H9 (cell line): ENCODE measurements at regions not wholly inside any gene's neighbourhood (a gene's known extent, or its start where the extent isn't known, plus 50 kb on each side); places are given as distances from the start of the nearest gene placed in this dataset.

ENCODE experiments used
- DNase-seq: peaks from one replicate; pipeline ENCODE4 v3.0.0-alpha.2; 2017
- H2AFZ ChIP-seq: one replicate; pipeline ENCODE4 v1.6.1; 2013; ENCODE audit warnings: mild to moderate bottlenecking, low read length, control low read depth, moderate library complexity
- H2AK5ac ChIP-seq: 2 replicates; pipeline ENCODE4 v1.6.1; 2013; ENCODE audit warnings: low read length, control low read depth, mixed read lengths; ENCODE audit not compliant: insufficient read length
- H2BK120ac ChIP-seq: one replicate; pipeline ENCODE4 v1.6.1; 2013; ENCODE audit warnings: low read depth, mild to moderate bottlenecking, low read length, control low read depth, inconsistent platforms; ENCODE audit not compliant: poor library complexity, severe bottlenecking
- H2BK12ac ChIP-seq: 2 replicates; pipeline ENCODE4 v1.6.1; 2013; ENCODE audit warnings: low read length, control low read depth, mixed read lengths, low read depth; ENCODE audit not compliant: insufficient read length
- H2BK15ac ChIP-seq: 2 replicates; pipeline ENCODE4 v1.6.1; 2013; ENCODE audit warnings: low read depth, low read length, control low read depth
- H2BK20ac ChIP-seq: one replicate; pipeline ENCODE4 v1.6.1; 2013; ENCODE audit warnings: low read depth, mild to moderate bottlenecking, low read length, control low read depth, inconsistent platforms; ENCODE audit not compliant: poor library complexity, severe bottlenecking
- H2BK5ac ChIP-seq: 2 replicates; pipeline ENCODE4 v1.6.1; 2013; ENCODE audit warnings: low read length, control low read depth, mixed read lengths; ENCODE audit not compliant: insufficient read length
- H3K14ac ChIP-seq: 2 replicates; pipeline ENCODE4 v1.6.1; 2013; ENCODE audit warnings: low read length, control low read depth; ENCODE audit not compliant: insufficient read depth
- H3K18ac ChIP-seq: 2 replicates; pipeline ENCODE4 v1.6.1; 2013; ENCODE audit warnings: low read depth, mild to moderate bottlenecking, mixed read lengths, low read length, control low read depth; ENCODE audit not compliant: insufficient read length
- H3K23ac ChIP-seq: 2 replicates; pipeline ENCODE4 v1.6.1; 2013; ENCODE audit warnings: low read length, control low read depth, mixed read lengths, low read depth; ENCODE audit not compliant: insufficient read length
- H3K23me2 ChIP-seq: 2 replicates; pipeline ENCODE4 v1.6.1; 2013; ENCODE audit warnings: low read depth, mild to moderate bottlenecking, mixed read lengths, low read length, control low read depth; ENCODE audit not compliant: insufficient read length, poor library complexity, severe bottlenecking
- H3K27ac ChIP-seq: 2 replicates; pipeline ENCODE4 v1.5.1; 2013; ENCODE audit warnings: low read length, control low read depth, mixed read lengths, low read depth; ENCODE audit not compliant: insufficient read length
- H3K27me3 ChIP-seq: 2 replicates; pipeline ENCODE4 v1.6.1; 2013; ENCODE audit warnings: low read length, control low read depth, inconsistent platforms; ENCODE audit not compliant: insufficient read depth
- H3K4ac ChIP-seq: 2 replicates; pipeline ENCODE4 v1.6.1; 2013; ENCODE audit warnings: low read depth, mild to moderate bottlenecking, control low read depth, inconsistent platforms, low read length, moderate library complexity
- H3K4me1 ChIP-seq: 2 replicates; pipeline ENCODE4 v1.6.1; 2013; ENCODE audit warnings: low read length, control low read depth, inconsistent platforms; ENCODE audit not compliant: insufficient read depth
- H3K4me2 ChIP-seq: 2 replicates; pipeline ENCODE4 v1.6.1; 2013; ENCODE audit warnings: low read length, control low read depth, mixed read lengths; ENCODE audit not compliant: insufficient read length, insufficient read depth
- H3K56ac ChIP-seq: 2 replicates; pipeline ENCODE4 v1.6.1; 2013; ENCODE audit warnings: low read depth, mild to moderate bottlenecking, mixed read lengths, low read length, control low read depth; ENCODE audit not compliant: insufficient read length
- H3K79me1 ChIP-seq: 2 replicates; pipeline ENCODE4 v1.6.1; 2013; ENCODE audit warnings: low read depth, mild to moderate bottlenecking, moderate library complexity, low read length, control low read depth, inconsistent platforms; ENCODE audit not compliant: insufficient read depth, poor library complexity, severe bottlenecking
- H3K79me2 ChIP-seq: 2 replicates; pipeline ENCODE4 v1.6.1; 2013; ENCODE audit warnings: low read length, control low read depth, inconsistent platforms; ENCODE audit not compliant: insufficient read depth
- H3K9ac ChIP-seq: 2 replicates; pipeline ENCODE4 v1.6.1; 2013; ENCODE audit warnings: low read length, control low read depth, mixed read lengths; ENCODE audit not compliant: insufficient read length; ENCODE audit errors: extremely low read depth
- H3K9me3 ChIP-seq: one replicate; pipeline ENCODE4 v1.6.1; 2013; ENCODE audit warnings: low read depth, low read length, inconsistent platforms; ENCODE audit not compliant: control insufficient read depth
- H3T11ph ChIP-seq: one replicate; pipeline ENCODE4 v1.6.1; 2013; ENCODE audit warnings: mild to moderate bottlenecking, low read length, control low read depth, inconsistent platforms
- H4K20me1 ChIP-seq: one replicate; pipeline ENCODE4 v1.6.1; 2013; ENCODE audit not compliant: control insufficient read depth, insufficient read length, insufficient read depth
- H4K5ac ChIP-seq: 2 replicates; pipeline ENCODE4 v1.6.1; 2013; ENCODE audit warnings: low read depth, mild to moderate bottlenecking, mixed read lengths, low read length, control low read depth; ENCODE audit not compliant: insufficient read length
- H4K8ac ChIP-seq: replicated peaks from 2 replicates; pipeline ENCODE4 v1.6.1; 2013; ENCODE audit warnings: low read length, control low read depth, mixed read lengths, low read depth; ENCODE audit not compliant: insufficient read length
- H4K91ac ChIP-seq: 2 replicates; pipeline ENCODE4 v1.6.1; 2013; ENCODE audit warnings: low read depth, mild to moderate bottlenecking, moderate library complexity, mixed read lengths, low read length, control low read depth; ENCODE audit not compliant: insufficient read length
- H3K27ac Mint-ChIP-seq, 3 experiments: 2 replicates in 2 of 3; 3 replicates in 1 of 3; pipeline ENCODE4 v1.8.0; 2020 to 2021; ENCODE audit warnings: mixed read lengths in 3 of 3, mild to moderate bottlenecking in 1 of 3, moderate library complexity in 1 of 3
- H3K27me3 Mint-ChIP-seq: 2 replicates; pipeline ENCODE4 v1.8.0; 2021; ENCODE audit warnings: low read depth, mild to moderate bottlenecking, moderate library complexity, mixed read lengths
- H3K36me3 Mint-ChIP-seq, 3 experiments: 2 replicates in 2 of 3; 3 replicates in 1 of 3; pipeline ENCODE4 v1.8.0; 2020 to 2021; ENCODE audit warnings: low read depth in 3 of 3, mixed read lengths in 3 of 3; ENCODE audit not compliant: insufficient read depth in 1 of 3
- H3K4me1 Mint-ChIP-seq, 2 experiments: 2 replicates each; pipeline ENCODE4 v1.8.0; 2020; ENCODE audit warnings: mixed read lengths in 2 of 2
- H3K4me3 Mint-ChIP-seq, 2 experiments: 2 replicates in 1 of 2; 3 replicates in 1 of 2; pipeline ENCODE4 v1.8.0; 2020 to 2021; ENCODE audit warnings: mild to moderate bottlenecking in 2 of 2, mixed read lengths in 2 of 2, moderate library complexity in 1 of 2
- H3K9me3 Mint-ChIP-seq, 2 experiments: 2 replicates in 1 of 2; 3 replicates in 1 of 2; pipeline ENCODE4 v1.8.0; 2020; ENCODE audit warnings: mild to moderate bottlenecking in 2 of 2, mixed read lengths in 2 of 2, moderate library complexity in 1 of 2
- whole genome bisulfite sequencing: extraction: QIAGEN DNeasy Blood & Tissue Kit; methylation state at CpG from one replicate; pipeline ENCODE4 v1.1.7; 2013; ENCODE audit warnings: missing lambda C conversion rate, low lambda C conversion rate, mixed read lengths; ENCODE audit not compliant: insufficient read length; ENCODE audit errors: extremely low coverage; 5-methylcytosine and 5-hydroxymethylcytosine counted together
- TF ChIP-seq, protein P1 (sequence below): fragments of 200-600 bp; sonication (generic); conservative IDR thresholded peaks from 3 replicates; pipeline ENCODE4 v1.8.0; 2021; ENCODE audit warnings: antibody characterized with exemption, mild to moderate bottlenecking

- Histone ChIP-seq H2BK5ac (no peak overlapping the region), H3K23ac (no peak overlapping the region), H4K91ac (no peak overlapping the region), H3K4ac (no peak overlapping the region), H3K4me1 (no peaks in the 10 kb centered on the region), H2BK120ac (no peak overlapping the region), H3K4me2 (no peak overlapping the region), H3K9ac (no peak overlapping the region), H2BK20ac (no peak overlapping the region), H3K9me3 (no peaks in the 10 kb centered on the region), H2BK12ac (no peak overlapping the region), H4K20me1 (no peaks in the 10 kb centered on the region), H2AK5ac (no peak overlapping the region), H3K18ac (no peak overlapping the region), H4K5ac (no peak overlapping the region), H3K79me2 (no peaks in the 10 kb centered on the region), H3K56ac (no peak overlapping the region), H2AFZ (no peak overlapping the region), H4K8ac (no peak overlapping the region), H3K14ac (no peak overlapping the region), H3K27me3 (no peaks in the 10 kb centered on the region), H3K79me1 (no peaks in the 10 kb centered on the region), H3K27ac (no peak overlapping the region), H3T11ph (no peak overlapping the region), H3K23me2 (no peaks in the 10 kb centered on the region), H2BK15ac (no peak overlapping the region)
- H3K27me3 Mint-ChIP-seq: no peaks in the 10 kb centered on the region
- TF ChIP-seq, protein P1, sequence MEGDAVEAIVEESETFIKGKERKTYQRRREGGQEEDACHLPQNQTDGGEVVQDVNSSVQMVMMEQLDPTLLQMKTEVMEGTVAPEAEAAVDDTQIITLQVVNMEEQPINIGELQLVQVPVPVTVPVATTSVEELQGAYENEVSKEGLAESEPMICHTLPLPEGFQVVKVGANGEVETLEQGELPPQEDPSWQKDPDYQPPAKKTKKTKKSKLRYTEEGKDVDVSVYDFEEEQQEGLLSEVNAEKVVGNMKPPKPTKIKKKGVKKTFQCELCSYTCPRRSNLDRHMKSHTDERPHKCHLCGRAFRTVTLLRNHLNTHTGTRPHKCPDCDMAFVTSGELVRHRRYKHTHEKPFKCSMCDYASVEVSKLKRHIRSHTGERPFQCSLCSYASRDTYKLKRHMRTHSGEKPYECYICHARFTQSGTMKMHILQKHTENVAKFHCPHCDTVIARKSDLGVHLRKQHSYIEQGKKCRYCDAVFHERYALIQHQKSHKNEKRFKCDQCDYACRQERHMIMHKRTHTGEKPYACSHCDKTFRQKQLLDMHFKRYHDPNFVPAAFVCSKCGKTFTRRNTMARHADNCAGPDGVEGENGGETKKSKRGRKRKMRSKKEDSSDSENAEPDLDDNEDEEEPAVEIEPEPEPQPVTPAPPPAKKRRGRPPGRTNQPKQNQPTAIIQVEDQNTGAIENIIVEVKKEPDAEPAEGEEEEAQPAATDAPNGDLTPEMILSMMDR: no peak
- H3K36me3 Mint-ChIP-seq: peaks cover 0 to 11% (median 10%) of the 10 kb centered on the region in 3 experiments; a peak in 5 of 7 replicates
- no peak overlapping the region for H3K27ac Mint-ChIP-seq
- H3K4me3 Mint-ChIP-seq: no peak overlapping the region
- peaks cover 0 to 5% of the 10 kb centered on the region in 2 experiments; a peak in 3 of 5 replicates for H3K9me3 Mint-ChIP-seq
- no CpG with 5 or more reads among the region's 3 CpGs for WGBS
- H3K4me1 Mint-ChIP-seq: peaks cover 12 to 17% of the 10 kb centered on the region in 2 experiments
- DNase-seq: no peak
Observed at GRCh38 chr9:20284601-20285289, 337.6 kb downstream of the MLLT3 start.
